PC-3 (cell line): ENCODE measurements at regions not wholly inside any gene's neighbourhood (a gene's known extent, or its start where the extent isn't known, plus 50 kb on each side); places are given as distances from the start of the nearest gene placed in this dataset.

Source experiments
- CTCF ChIP-seq: fragments of 300-600 bp; sonication (generic); conservative IDR thresholded peaks from 2 replicates; pipeline ENCODE4 v1.5.1; 2017; ENCODE audit warnings: antibody characterized with exemption, low read depth, mild to moderate bottlenecking, low read length
- EZH2 ChIP-seq: fragments of 300-600 bp; sonication (generic); IDR thresholded peaks from one replicate; pipeline ENCODE4 v1.6.1; 2017; ENCODE audit warnings: antibody characterized with exemption, mild to moderate bottlenecking, low read length; ENCODE audit not compliant: unreplicated experiment

DNA sequence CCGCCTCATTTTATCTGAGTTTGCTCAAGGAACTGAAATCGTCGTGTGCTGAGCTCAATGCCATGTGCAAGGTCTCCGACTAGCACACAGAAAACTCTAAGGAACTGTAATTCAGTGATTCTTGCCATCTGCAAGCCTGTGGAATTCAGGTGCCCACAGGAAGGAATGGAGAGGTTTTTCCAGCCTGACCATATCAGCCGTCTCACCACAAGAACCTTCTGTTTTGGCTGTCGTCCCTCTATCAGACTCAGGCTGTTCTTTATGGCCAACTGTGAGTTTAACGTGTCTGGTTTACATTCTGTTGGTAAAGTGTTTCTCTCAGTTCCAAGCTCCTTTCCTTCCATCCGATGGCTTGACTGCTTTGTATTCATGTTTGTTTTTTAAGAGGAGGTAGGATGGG lies 293.5 kb downstream of the SPRY2 start:
- TF ChIP-seq EZH2 (no peak), CTCF (no peak)
